ENCODE measurements at regions not wholly inside any gene's neighbourhood (a gene's known extent, or its start where the extent isn't known, plus 50 kb on each side); places are given as distances from the start of the nearest gene placed in this dataset.
"Not testable (repeated sequence)": the region's sequence is repeated elsewhere in the genome, so short reads cannot be mapped to it uniquely, and the experiment has no call there.

DNA sequence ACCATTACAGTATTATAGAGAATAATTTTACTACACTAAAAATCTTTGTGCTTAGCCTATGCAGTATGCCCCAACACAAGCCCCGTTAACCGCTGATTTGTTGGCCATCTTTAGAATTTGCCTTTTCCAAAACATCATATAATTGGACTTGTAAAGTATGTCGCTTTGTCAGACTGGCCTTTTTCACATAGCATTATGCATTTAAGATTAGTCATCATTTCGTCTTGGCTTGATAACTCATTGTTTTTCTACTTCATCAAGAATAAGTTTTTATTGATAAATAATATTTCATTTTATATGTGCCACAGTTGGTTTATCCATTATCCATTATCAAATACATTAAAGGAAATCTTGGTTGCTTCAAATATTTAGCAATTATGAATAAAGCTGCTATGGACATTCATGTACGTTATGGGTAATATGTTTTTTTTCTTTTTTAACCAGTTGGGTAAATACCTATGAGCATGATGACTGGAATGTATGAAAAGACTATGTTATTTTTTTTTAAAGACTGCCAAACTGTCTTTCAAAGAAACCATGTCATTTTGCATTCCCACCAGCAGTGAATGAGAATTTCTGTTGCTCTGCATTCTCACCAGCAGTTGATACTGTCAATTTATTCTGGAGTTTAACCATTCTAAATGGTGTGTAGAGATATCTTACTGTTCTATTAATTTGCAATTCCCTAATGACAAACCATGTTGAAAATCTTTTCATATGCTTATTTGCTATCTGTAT lies 273.1 kb upstream of the KCND2 start:
- Histone ChIP-seq H3K27me3 (no peaks in the 10 kb centered on the region), H3K27ac (no peak overlapping the region), H3K4me1 (no peaks in the 10 kb centered on the region), H3K36me3 (no peaks in the 10 kb centered on the region), H3K4me3 (no peak overlapping the region), H3K9me3 (no peaks in the 10 kb centered on the region)
- DNase-seq (no peak), FAIRE-seq (no peak), ATAC-seq (no peak)
- TF ChIP-seq CTCF (IDR thresholded peaks at IDR 0.05), result no peak
- WGBS, 2 donors, result 70 to 72% methylated on average over 5 of the region's 5 CpGs
- intact Hi-C loops (cut with DNase I), result no loop called here

GRCh38 chr7:120005720-120006119 lies 267.3 kb upstream of the KCND2 start:
- no peak for ATAC-seq

GRCh38 chr7:120014301-120014700 lies 258.7 kb upstream of the KCND2 start:
- H3K36me3 ChIP-seq; ATAC-seq; H3K9me3 ChIP-seq; H3K27me3 ChIP-seq; H3K4me1 ChIP-seq; intact Hi-C loops (cut with DNase I); FAIRE-seq; H3K27ac ChIP-seq; H3K4me3 ChIP-seq; DNase-seq: not testable (repeated sequence)
- 69 to 82% methylated on average over 5 of the region's 5 CpGs for WGBS, 2 donors

More at GRCh38 chr7:120005720-120006119, 267.3 kb upstream of the KCND2 start:
- no peak for TF ChIP-seq CTCF (IDR thresholded peaks at IDR 0.05)
- FAIRE-seq, result no peak
- no peak for DNase-seq
- H3K36me3 ChIP-seq, result no peaks in the 10 kb centered on the region
- no peaks in the 10 kb centered on the region for H3K9me3 ChIP-seq
- no peak overlapping the region for H3K27ac ChIP-seq
- no peak overlapping the region for H3K4me3 ChIP-seq
- WGBS, 2 donors, result 66 to 78% methylated on average over 6 of the region's 6 CpGs
- intact Hi-C loops (cut with DNase I), result no loop called here
- no peaks in the 10 kb centered on the region for H3K27me3 ChIP-seq
- H3K4me1 ChIP-seq, result no peaks in the 10 kb centered on the region

DNA sequence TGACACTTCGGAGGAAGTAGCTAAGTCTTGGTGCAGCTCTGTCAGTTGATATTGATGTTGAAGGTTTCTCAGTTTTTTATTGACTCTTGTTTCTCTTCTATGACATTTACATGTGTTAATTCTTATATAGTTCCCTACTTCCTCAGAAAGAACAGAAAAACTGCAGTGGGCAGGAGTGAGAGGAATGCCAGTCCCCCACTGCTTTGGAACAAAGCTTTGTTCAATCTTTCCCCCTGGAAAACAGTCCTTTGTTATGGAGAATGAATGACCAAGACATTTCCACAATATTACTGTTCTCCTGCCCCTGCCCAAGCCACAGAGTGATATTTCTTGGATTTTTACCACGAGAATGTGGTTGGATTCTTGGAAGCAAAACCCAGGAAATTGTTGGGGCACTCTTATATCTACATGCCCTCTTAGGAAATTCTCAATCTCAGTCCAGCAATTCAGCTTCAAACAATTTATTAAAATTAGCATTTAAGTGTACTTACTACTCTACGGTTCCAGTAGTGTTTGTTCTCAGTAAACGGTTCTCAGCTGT lies 258.0 kb upstream of the KCND2 start:
- H3K4me3 ChIP-seq, result no peak overlapping the region
- intact Hi-C loops (cut with DNase I), result no loop called here

GRCh38 chr7:120021085-120021484 lies 251.9 kb upstream of the KCND2 start:
- no peak overlapping the region for H3K4me3 ChIP-seq
- no peak for FAIRE-seq
- ATAC-seq, result no peak
- DNase-seq, result no peak
- whole genome bisulfite sequencing, 2 donors, result 52 to 67% methylated on average over 1 of the region's 1 CpG
- H3K36me3 ChIP-seq, result no peaks in the 10 kb centered on the region
- H3K4me1 ChIP-seq, result no peaks in the 10 kb centered on the region
- intact Hi-C loops (cut with DNase I), result no loop called here
- H3K27me3 ChIP-seq, result no peaks in the 10 kb centered on the region
- no peak for TF ChIP-seq CTCF (IDR thresholded peaks at IDR 0.05)
- H3K9me3 ChIP-seq, result no peaks in the 10 kb centered on the region
- no peak overlapping the region for H3K27ac ChIP-seq

More for the DNA sequence above, 258.0 kb upstream of the KCND2 start:
- TF ChIP-seq CTCF (IDR thresholded peaks at IDR 0.05), result no peak
- no peaks in the 10 kb centered on the region for H3K36me3 ChIP-seq
- DNase-seq (no peak), FAIRE-seq (no peak), ATAC-seq (no peak)
- no peak overlapping the region for H3K27ac ChIP-seq
- H3K4me1 ChIP-seq, result no peaks in the 10 kb centered on the region
- no peaks in the 10 kb centered on the region for H3K27me3 ChIP-seq
- 27 to 38% methylated on average over 4 of the region's 4 CpGs for WGBS, 2 donors
- H3K9me3 ChIP-seq, result no peaks in the 10 kb centered on the region
